ENCODE measurements at regions not wholly inside any gene's neighbourhood (a gene's known extent, or its start where the extent isn't known, plus 50 kb on each side); places are given as distances from the start of the nearest gene placed in this dataset.
A peak's percentile ranks its signal among the peaks of the same experiment; 100 is the strongest.
"Not testable (repeated sequence)": the region's sequence is repeated elsewhere in the genome, so short reads cannot be mapped to it uniquely, and the experiment has no call there.

DNA sequence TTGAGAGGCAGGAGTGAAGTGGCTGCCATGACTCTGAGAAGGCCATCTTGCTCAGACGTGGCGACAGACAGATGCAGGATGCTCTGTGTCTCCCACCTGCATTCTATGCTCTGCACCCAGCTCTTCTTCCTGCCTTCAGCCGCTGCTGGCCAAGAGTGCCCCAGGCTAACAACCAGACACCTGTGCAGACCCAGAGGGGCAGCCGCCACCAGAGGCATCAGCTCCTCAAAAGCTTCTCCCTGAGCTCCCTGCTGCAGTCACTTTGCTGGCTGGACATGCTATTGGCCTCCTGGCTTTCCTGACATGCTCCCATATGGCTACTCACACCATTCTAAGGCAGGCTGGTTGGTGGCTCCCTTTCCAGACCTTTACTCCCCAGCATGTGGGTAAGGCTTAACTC, 70.6 kb upstream of the GRB10 start:
- no peaks in the 10 kb centered on the region for H3K27me3 ChIP-seq (replicated peaks; ENCODE audit: control insufficient read depth, insufficient read depth, low read length)
- H3K4me1 ChIP-seq (ENCODE audit: control insufficient read depth, insufficient read depth, low read length): peaks cover 10% of the 10 kb centered on the region
- no peaks in the 10 kb centered on the region for H3K9me3 ChIP-seq (ENCODE audit: control insufficient read depth, low read length)
- H3K36me3 ChIP-seq (ENCODE audit: control insufficient read depth, insufficient read depth, low read length, severe bottlenecking): no peaks in the 10 kb centered on the region
- no peak overlapping the region for H3K9ac ChIP-seq (ENCODE audit: low read length)
- no peak overlapping the region for H3K4me3 ChIP-seq (ENCODE audit: low read length)
- no peak for DNase-seq (ENCODE audit: low read depth)

DNA sequence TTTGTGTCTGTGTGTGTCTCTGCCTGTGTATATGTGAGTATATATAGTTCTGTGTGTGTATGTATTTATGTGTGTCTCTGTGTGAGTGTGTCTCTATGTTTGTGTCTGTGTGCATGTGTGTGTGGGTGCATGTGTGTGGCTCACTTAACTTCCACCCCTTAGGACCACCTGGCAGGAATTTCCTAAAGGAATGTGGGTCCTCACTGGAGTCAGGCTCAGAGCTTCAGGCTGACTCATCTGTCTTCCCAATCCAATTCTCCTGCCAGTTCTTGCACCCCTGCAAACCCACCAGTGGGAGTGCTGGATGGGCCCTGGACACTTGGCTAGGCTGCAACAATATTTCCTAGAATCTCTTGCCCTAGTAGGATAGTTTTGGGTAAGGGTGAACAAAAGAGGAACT, 70.2 kb upstream of the GRB10 start:
- Histone ChIP-seq H3K9me3 (ENCODE audit: control insufficient read depth, low read length) (no peaks in the 10 kb centered on the region), H3K9ac (ENCODE audit: low read length) (no peak overlapping the region), H3K27me3 (replicated peaks; ENCODE audit: control insufficient read depth, insufficient read depth, low read length) (no peaks in the 10 kb centered on the region), H3K4me3 (ENCODE audit: low read length) (no peak overlapping the region), H3K36me3 (ENCODE audit: control insufficient read depth, insufficient read depth, low read length, severe bottlenecking) (no peaks in the 10 kb centered on the region), H3K4me1 (ENCODE audit: control insufficient read depth, insufficient read depth, low read length) (peaks cover 10% of the 10 kb centered on the region)
- DNase-seq (ENCODE audit: low read depth): no peak

DNA sequence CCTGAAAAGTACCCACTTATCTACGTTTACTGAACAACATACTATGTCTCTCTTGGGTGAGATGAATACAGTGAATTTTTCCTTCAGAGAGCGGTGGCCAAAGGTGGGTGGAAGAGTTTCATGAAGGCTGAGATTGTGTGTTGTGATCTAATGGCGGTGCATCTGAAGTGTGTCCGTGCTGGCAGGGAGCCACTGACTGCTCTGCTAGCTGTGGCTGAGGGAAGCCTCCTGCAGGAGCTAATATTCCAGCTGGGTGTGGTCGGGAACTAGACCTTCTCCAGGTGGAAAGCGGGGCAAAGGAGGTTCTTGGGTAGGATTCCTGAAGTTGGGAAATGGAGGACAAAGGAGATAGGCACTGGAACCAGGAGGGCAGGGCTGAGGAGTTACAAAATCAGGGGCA, 69.2 kb upstream of the GRB10 start:
- Histone ChIP-seq H3K36me3 (ENCODE audit: control insufficient read depth, insufficient read depth, low read length, severe bottlenecking) (no peaks in the 10 kb centered on the region), H3K4me1 (ENCODE audit: control insufficient read depth, insufficient read depth, low read length) (peaks cover 10% of the 10 kb centered on the region), H3K9ac (ENCODE audit: low read length) (no peak overlapping the region), H3K27me3 (replicated peaks; ENCODE audit: control insufficient read depth, insufficient read depth, low read length) (no peaks in the 10 kb centered on the region), H3K4me3 (ENCODE audit: low read length) (no peak overlapping the region), H3K9me3 (ENCODE audit: control insufficient read depth, low read length) (no peaks in the 10 kb centered on the region)
- no peak for DNase-seq (ENCODE audit: low read depth)

DNA sequence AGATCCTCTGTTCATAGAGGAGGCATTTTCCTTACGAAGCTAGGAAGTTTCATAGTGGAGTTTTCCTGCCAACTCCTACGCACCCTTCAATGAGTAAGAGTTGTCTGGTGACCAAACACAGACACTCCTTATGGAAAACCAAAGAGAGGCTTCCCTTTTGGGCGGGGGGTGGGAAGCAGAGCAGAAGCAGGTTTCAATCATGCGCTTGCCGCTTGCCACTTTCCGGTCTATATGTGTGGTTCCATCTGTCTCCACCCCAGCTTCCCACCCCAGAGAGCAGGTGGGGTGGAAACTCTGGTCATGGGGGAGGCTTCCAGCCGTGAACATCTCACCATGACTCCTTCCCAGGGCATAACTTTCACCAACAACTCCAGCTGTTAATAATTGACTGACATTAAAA, 68.8 kb upstream of the GRB10 start:
- H3K4me3 ChIP-seq (ENCODE audit: low read length): no peak overlapping the region
- no peaks in the 10 kb centered on the region for H3K27me3 ChIP-seq (replicated peaks; ENCODE audit: control insufficient read depth, insufficient read depth, low read length)
- no peak for DNase-seq (ENCODE audit: low read depth)
- H3K9me3 ChIP-seq (ENCODE audit: control insufficient read depth, low read length): no peaks in the 10 kb centered on the region
- no peaks in the 10 kb centered on the region for H3K36me3 ChIP-seq (ENCODE audit: control insufficient read depth, insufficient read depth, low read length, severe bottlenecking)
- H3K9ac ChIP-seq (ENCODE audit: low read length): no peak overlapping the region
- H3K4me1 ChIP-seq (ENCODE audit: control insufficient read depth, insufficient read depth, low read length): peaks cover 10% of the 10 kb centered on the region

DNA sequence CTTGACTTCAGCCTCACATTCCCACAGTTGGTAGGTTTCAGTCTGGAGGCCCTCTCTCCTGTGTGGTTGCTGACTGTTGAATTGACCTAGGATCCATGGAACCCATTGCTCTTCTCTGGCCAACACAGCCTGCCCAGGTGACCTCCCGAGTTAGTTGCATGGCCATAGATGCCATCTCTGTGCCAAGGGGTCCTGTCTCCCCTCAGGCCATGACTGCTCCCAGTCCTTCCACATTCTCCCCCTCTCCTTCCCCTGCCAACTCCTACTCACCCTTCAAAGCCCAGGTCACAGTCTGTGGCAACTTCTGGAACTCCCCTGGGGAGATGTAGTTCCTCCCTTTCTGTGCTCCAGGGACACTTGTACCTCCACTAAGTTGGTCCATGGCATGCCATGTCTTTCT, 67.3 kb upstream of the GRB10 start:
- H3K9ac ChIP-seq (ENCODE audit: low read length): no peak overlapping the region
- H3K4me1 ChIP-seq (ENCODE audit: control insufficient read depth, insufficient read depth, low read length): peaks cover 10% of the 10 kb centered on the region
- H3K9me3 ChIP-seq (ENCODE audit: control insufficient read depth, low read length): no peaks in the 10 kb centered on the region
- no peak overlapping the region for H3K4me3 ChIP-seq (ENCODE audit: low read length)
- no peak for DNase-seq (ENCODE audit: low read depth)
- no peaks in the 10 kb centered on the region for H3K27me3 ChIP-seq (replicated peaks; ENCODE audit: control insufficient read depth, insufficient read depth, low read length)
- no peaks in the 10 kb centered on the region for H3K36me3 ChIP-seq (ENCODE audit: control insufficient read depth, insufficient read depth, low read length, severe bottlenecking)

DNA sequence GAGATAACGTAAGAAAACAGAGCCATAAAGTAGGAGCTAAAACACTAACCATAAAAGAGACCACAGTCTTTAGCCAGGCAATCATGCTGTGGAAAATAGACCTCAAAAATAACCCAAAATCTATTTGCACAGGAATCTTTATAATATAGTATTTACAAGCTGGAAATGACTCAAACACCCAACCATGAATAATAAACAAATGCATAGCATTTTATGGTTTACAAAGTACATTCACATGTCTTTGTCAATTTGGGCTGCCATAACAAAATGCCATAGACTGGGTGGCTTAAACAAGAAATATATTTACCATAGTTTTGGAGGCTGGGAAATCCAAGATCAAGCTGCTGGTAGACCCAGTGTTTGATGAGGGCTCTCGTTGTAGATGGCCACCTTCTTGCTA, 65.5 kb upstream of the GRB10 start:
- Histone ChIP-seq H3K36me3 (ENCODE audit: control insufficient read depth, insufficient read depth, low read length, severe bottlenecking) (no peaks in the 10 kb centered on the region), H3K4me1 (ENCODE audit: control insufficient read depth, insufficient read depth, low read length) (peaks cover 10% of the 10 kb centered on the region), H3K9me3 (ENCODE audit: control insufficient read depth, low read length) (no peaks in the 10 kb centered on the region), H3K9ac (ENCODE audit: low read length) (no peak overlapping the region), H3K4me3 (ENCODE audit: low read length) (no peak overlapping the region), H3K27me3 (replicated peaks; ENCODE audit: control insufficient read depth, insufficient read depth, low read length) (no peaks in the 10 kb centered on the region)
- DNase-seq (ENCODE audit: low read depth): no peak

DNA sequence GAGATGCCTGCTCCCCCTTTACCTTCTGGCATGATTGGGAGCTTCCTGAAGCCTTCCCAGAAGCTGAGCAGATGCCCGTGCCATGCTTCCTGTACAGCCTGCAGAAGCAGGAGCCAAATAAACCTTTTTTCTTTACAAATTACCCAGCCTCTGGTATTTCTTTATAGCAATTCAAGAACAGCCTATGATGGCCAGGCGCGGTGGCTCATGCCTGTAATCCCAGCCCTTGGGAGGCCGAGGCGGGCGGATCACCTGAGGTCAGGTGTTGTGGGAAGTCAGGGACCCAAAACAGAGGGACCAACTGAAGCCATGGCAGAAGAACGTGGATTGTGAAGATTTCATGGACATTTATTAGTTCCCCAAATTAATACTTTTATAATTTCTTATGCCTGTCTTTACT, 62.2 kb upstream of the GRB10 start:
- DNase-seq (ENCODE audit: low read depth); H3K4me1 ChIP-seq (ENCODE audit: control insufficient read depth, insufficient read depth, low read length): not testable (repeated sequence)

DNA sequence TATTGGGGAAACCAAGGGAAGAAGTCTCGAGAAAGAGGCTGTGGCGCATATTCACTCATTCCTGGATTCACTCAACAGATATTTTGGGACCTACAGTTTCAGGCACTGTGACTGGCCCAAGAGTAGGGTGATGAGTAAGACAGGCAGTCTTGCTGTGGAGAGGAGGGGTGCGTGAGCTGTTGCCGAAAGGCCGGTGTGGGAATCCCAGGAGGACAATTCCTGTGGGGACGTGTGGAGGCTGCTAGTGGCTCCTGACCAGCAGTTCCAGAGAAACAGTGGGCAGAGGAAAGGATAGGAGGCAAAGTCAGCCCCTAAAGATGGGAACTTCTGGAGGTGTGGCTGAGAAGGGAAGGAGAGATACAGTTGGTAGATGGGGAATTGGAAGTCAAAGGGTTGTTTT, 59.3 kb upstream of the GRB10 start:
- Histone ChIP-seq H3K9me3 (ENCODE audit: control insufficient read depth, low read length) (no peaks in the 10 kb centered on the region), H3K4me3 (ENCODE audit: low read length) (no peak overlapping the region), H3K9ac (ENCODE audit: low read length) (no peak overlapping the region), H3K36me3 (ENCODE audit: control insufficient read depth, insufficient read depth, low read length, severe bottlenecking) (no peaks in the 10 kb centered on the region), H3K27me3 (replicated peaks; ENCODE audit: control insufficient read depth, insufficient read depth, low read length) (peaks cover 3% of the 10 kb centered on the region), H3K4me1 (ENCODE audit: control insufficient read depth, insufficient read depth, low read length) (peaks cover 8% of the 10 kb centered on the region)
- no peak for DNase-seq (ENCODE audit: low read depth)

More for the DNA sequence above, 62.2 kb upstream of the GRB10 start:
- H3K9ac ChIP-seq (ENCODE audit: low read length); H3K9me3 ChIP-seq (ENCODE audit: control insufficient read depth, low read length); H3K36me3 ChIP-seq (ENCODE audit: control insufficient read depth, insufficient read depth, low read length, severe bottlenecking); H3K27me3 ChIP-seq (replicated peaks; ENCODE audit: control insufficient read depth, insufficient read depth, low read length); H3K4me3 ChIP-seq (ENCODE audit: low read length): not testable (repeated sequence)

DNA sequence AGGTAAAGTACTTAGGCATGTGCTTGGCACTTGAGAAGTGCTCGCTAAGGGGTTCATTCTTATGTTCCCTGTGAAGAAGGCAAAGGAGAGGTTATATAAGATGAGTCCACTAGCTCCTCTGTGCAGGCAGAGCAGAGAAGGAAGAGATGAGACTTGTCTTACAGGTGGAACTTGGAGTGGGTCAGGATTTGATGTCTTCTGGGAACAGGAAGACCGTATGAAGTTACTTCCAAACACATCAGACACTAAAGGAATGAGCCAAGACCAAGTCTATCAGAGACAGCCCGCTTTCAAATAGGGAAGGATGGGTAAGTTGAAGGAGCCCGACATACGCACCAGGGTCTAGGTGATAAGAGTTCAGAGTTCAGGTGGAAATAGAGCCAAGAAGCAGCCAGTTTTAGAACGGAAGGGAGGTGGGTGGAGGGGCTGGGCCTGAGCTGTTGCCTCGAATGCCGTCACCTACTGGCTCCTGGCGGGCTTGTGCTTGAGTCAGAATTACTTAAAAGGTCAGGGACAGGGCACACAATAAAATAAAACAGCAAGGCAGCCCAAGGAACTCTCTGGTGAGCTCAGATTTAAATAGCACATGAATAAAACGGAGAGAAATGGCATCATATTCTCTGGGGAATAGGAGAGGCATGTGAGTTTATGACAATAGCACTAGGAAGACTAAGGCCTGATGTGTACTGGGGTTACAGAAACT, 56.1 kb upstream of the GRB10 start:
- Histone ChIP-seq H3K27me3 (replicated peaks; ENCODE audit: control insufficient read depth, insufficient read depth, low read length) (peaks cover 3% of the 10 kb centered on the region), H3K36me3 (ENCODE audit: control insufficient read depth, insufficient read depth, low read length, severe bottlenecking) (no peaks in the 10 kb centered on the region), H3K4me3 (ENCODE audit: low read length) (no peak overlapping the region), H3K9ac (ENCODE audit: low read length) (no peak overlapping the region), H3K9me3 (ENCODE audit: control insufficient read depth, low read length) (no peaks in the 10 kb centered on the region), H3K4me1 (ENCODE audit: control insufficient read depth, insufficient read depth, low read length) (peaks cover 8% of the 10 kb centered on the region)
- DNase-seq (ENCODE audit: low read depth): no peak

DNA sequence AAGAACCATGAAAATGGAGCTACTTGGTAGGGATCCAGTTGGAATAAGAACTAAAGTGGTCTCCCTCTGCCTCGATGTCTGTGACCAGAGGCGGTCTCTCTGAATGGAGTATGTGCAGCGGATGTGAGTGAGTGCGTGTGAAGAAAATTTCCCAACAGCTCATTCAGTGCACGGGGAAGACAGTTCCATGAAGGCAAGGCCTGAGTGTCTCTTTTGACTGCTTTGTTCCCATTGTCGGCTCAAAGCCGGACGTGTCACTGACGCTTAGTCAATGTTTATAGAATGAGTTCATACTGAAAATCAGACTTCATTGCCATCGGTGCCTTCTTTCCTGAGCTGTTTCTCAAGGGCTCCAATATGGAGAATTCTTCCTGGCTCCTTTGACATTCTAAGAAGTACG, 55.3 kb upstream of the GRB10 start:
- Histone ChIP-seq H3K36me3 (ENCODE audit: control insufficient read depth, insufficient read depth, low read length, severe bottlenecking) (no peaks in the 10 kb centered on the region), H3K4me3 (ENCODE audit: low read length) (no peak overlapping the region), H3K4me1 (ENCODE audit: control insufficient read depth, insufficient read depth, low read length) (peaks cover 8% of the 10 kb centered on the region), H3K9ac (ENCODE audit: low read length) (no peak overlapping the region), H3K9me3 (ENCODE audit: control insufficient read depth, low read length) (no peaks in the 10 kb centered on the region), H3K27me3 (replicated peaks; ENCODE audit: control insufficient read depth, insufficient read depth, low read length) (peaks cover 3% of the 10 kb centered on the region)
- peak; percentile 19 for DNase-seq (ENCODE audit: low read depth)

DNA sequence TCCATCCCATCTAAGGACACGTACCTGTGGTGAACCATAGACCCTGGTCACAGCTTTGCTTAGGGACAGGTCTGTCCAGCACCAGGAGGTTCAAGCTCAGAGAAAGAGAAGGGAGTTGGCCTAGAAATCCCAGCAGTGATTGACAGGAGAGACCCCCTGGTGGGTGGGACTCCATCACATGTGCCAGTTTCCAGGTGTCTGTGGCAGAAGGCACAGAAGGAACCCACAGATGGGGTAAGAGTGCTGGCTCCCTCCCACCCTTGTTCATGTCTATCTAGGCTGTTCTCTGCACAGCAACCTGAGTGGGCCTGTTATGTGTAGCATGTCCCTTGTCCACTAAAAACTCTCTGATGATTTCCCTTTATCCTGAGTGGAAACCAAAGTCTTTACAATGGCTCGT, 54.0 kb upstream of the GRB10 start:
- Histone ChIP-seq H3K4me1 (ENCODE audit: control insufficient read depth, insufficient read depth, low read length) (peaks cover 8% of the 10 kb centered on the region), H3K36me3 (ENCODE audit: control insufficient read depth, insufficient read depth, low read length, severe bottlenecking) (no peaks in the 10 kb centered on the region), H3K4me3 (ENCODE audit: low read length) (no peak overlapping the region), H3K9ac (ENCODE audit: low read length) (no peak overlapping the region), H3K9me3 (ENCODE audit: control insufficient read depth, low read length) (no peaks in the 10 kb centered on the region), H3K27me3 (replicated peaks; ENCODE audit: control insufficient read depth, insufficient read depth, low read length) (no peaks in the 10 kb centered on the region)
- no peak for DNase-seq (ENCODE audit: low read depth)

DNA sequence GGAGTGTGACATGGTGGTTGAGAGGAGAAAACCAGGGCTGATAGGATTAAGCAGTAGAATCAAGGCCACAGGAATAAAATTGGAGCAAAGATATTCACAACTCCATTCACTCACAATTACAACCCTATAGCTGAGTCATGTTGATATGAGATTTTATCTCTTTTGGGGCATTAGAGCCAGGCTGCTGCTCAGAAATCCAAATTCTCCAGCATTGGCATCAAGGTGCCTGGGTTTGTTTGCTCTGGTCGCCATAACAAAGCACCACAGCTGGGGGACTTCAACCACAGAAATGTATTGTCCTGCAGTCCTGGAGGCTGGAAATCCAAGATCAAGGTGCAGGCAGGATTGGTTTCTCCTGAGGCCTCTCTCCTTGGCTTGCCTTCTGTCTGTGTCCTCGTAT, 52.5 kb upstream of the GRB10 start:
- Histone ChIP-seq H3K9me3 (ENCODE audit: control insufficient read depth, low read length) (no peaks in the 10 kb centered on the region), H3K27me3 (replicated peaks; ENCODE audit: control insufficient read depth, insufficient read depth, low read length) (no peaks in the 10 kb centered on the region), H3K9ac (ENCODE audit: low read length) (no peak overlapping the region), H3K36me3 (ENCODE audit: control insufficient read depth, insufficient read depth, low read length, severe bottlenecking) (no peaks in the 10 kb centered on the region), H3K4me3 (ENCODE audit: low read length) (no peak overlapping the region), H3K4me1 (ENCODE audit: control insufficient read depth, insufficient read depth, low read length) (peaks cover 8% of the 10 kb centered on the region)
- DNase-seq (ENCODE audit: low read depth): no peak

All from adipocyte (in vitro differentiated cells).